HEK293 (cell line): ENCODE measurements at regions not wholly inside any gene's neighbourhood (a gene's known extent, or its start where the extent isn't known, plus 50 kb on each side); places are given as distances from the start of the nearest gene placed in this dataset.

Experiments used
- CTCF ChIA-PET: fragments of 350-600 bp; formaldehyde crosslinking; extraction: SDS; loops from one replicate; lab custom pipeline; 2021; ENCODE audit warnings: antibody characterized with exemption; lab: Yijun Ruan, JAX
- POLR2A ChIA-PET: fragments of 300-600 bp; formaldehyde crosslinking; extraction: SDS; loops from one replicate; lab custom pipeline; 2020; ENCODE audit warnings: antibody characterized with exemption, inconsistent platforms; lab: Yijun Ruan, JAX
- H3K27ac ChIP-seq: fragments of 200-500 bp; sonication (Bioruptor generic); 2 replicates; pipeline ENCODE4 v1.5.1; 2014; ENCODE audit warnings: low read depth, low read length, control low read depth, inconsistent platforms; ENCODE audit errors: extremely low read depth
- H3K36me3 ChIP-seq, 2 experiments: fragments of 200-500 bp in 1 of 2; sonication (Bioruptor generic) in 1 of 2; 1 replicate in 1 of 2; 2 replicates in 1 of 2; pipeline ENCODE4 v1.5.1; 2014 to 2017; ENCODE audit warnings: inconsistent platforms in 2 of 2, low read length in 2 of 2; ENCODE audit not compliant: control insufficient read depth in 2 of 2, insufficient read depth in 1 of 2
- H3K4me1 ChIP-seq: fragments of 200-500 bp; sonication (Bioruptor generic); 2 replicates; pipeline ENCODE4 v1.5.1; 2014; ENCODE audit warnings: mild to moderate bottlenecking, low read length, inconsistent platforms; ENCODE audit not compliant: control insufficient read depth, insufficient read depth
- H3K4me3 ChIP-seq: 2 replicates; pipeline ENCODE4 v1.5.1; 2011; ENCODE audit warnings: low read depth, mild to moderate bottlenecking, control low read depth, low read length, moderate library complexity
- H3K9me3 ChIP-seq: fragments of 200-500 bp; sonication (Bioruptor generic); 2 replicates; pipeline ENCODE4 v1.5.1; 2014; ENCODE audit warnings: low read depth, low read length, inconsistent platforms; ENCODE audit not compliant: control insufficient read depth, insufficient read depth
- CTCF ChIP-seq: fragments of 450-650 bp; formaldehyde crosslinking; IDR thresholded peaks from 2 replicates; pipeline ENCODE4 v1.5.1; 2016; ENCODE audit warnings: missing biosample characterization, missing genetic modification characterization
- SALL2 ChIP-seq: fragments of 450-650 bp; formaldehyde crosslinking; IDR thresholded peaks from 2 replicates; pipeline ENCODE4 v1.5.0; 2017; ENCODE audit warnings: missing biosample characterization, mild to moderate bottlenecking, missing genetic modification characterization, borderline replicate concordance
- SCRT1 ChIP-seq: fragments of 450-650 bp; formaldehyde crosslinking; IDR thresholded peaks from 2 replicates; pipeline ENCODE4 v1.5.1; 2016; ENCODE audit warnings: missing biosample characterization, missing genetic modification characterization, borderline replicate concordance
- YY1 ChIP-seq: fragments of 450-650 bp; formaldehyde crosslinking; IDR thresholded peaks from 2 replicates; pipeline ENCODE4 v1.5.1; 2018; ENCODE audit warnings: missing biosample characterization, missing genetic modification characterization
- ZNF132 ChIP-seq: fragments of 450-650 bp; formaldehyde crosslinking; IDR thresholded peaks from 2 replicates; pipeline ENCODE4 v1.5.1; 2017; ENCODE audit warnings: missing biosample characterization, missing genetic modification characterization, borderline replicate concordance
- ZNF2 ChIP-seq: fragments of 450-650 bp; formaldehyde crosslinking; IDR thresholded peaks from 2 replicates; pipeline ENCODE4 v1.5.1; 2016; ENCODE audit warnings: missing biosample characterization, missing genetic modification characterization
- ZNF335 ChIP-seq: fragments of 450-650 bp; formaldehyde crosslinking; conservative IDR thresholded peaks from 2 replicates; pipeline ENCODE4 v1.5.1; 2016; ENCODE audit warnings: missing biosample characterization, missing genetic modification characterization
- ZNF654 ChIP-seq: fragments of 450-650 bp; formaldehyde crosslinking; IDR thresholded peaks from 2 replicates; pipeline ENCODE4 v1.5.1; 2016; ENCODE audit warnings: low read depth, missing biosample characterization, missing genetic modification characterization
- TF ChIP-seq, protein P1 (sequence below): fragments of 450-650 bp; formaldehyde crosslinking; IDR thresholded peaks from 2 replicates; pipeline ENCODE4 v1.5.0; 2017; ENCODE audit warnings: missing biosample characterization, missing genetic modification characterization, borderline replicate concordance
- TF ChIP-seq, protein P2 (sequence below): fragments of 450-650 bp; formaldehyde crosslinking; IDR thresholded peaks from 2 replicates; pipeline ENCODE4 v1.5.1; 2016; ENCODE audit warnings: missing biosample characterization, missing genetic modification characterization
- TF ChIP-seq, protein P3 (sequence below): fragments of 450-650 bp; formaldehyde crosslinking; optimal IDR thresholded peaks from 2 replicates; pipeline ENCODE3; 2016; ENCODE audit warnings: missing biosample characterization, mild to moderate bottlenecking, missing genetic modification characterization

DNA sequence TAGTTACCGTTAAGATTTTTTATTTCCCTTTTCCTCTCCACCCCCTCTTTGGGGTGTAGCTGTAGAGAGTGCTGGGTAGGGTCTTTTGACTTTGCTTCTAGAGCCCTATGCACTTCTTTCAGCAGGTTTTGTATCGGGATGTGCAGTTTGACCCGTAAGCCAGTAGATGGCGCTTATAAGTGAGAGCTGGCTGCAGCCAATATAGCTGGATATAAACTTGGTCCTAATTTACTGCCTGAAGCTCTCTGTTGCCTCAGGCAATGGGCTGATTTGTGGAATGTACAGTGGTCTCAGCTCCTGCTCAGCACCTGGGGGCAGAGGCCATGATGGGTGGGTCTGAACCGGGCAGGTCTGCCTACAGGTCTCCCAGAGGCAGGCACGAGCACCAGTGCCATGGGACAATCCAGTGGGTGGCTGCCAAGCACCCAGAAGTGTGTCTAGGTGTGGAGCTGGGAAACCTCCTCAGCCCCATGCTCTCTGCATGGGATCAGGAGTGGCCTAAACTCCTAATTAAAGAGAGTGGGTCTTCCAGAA lies 146.5 kb downstream of the SPANXN1 start:
- CTCF ChIA-PET, result interaction anchor here (0.6 to 2.3 kb wide), 13 partner anchors 8 to 1487 kb away, joined by 3 to 10 read pairs (median 4); no protein-coding TSS in a partner anchor
- H3K9me3 ChIP-seq, result no peaks in the 10 kb centered on the region; the same call in 1 of the 2 replicates
- TF ChIP-seq SCRT1, result no peak
- 0 out of 2 replicates have a peak, but pooled peaks have one; percentile 26 for TF ChIP-seq ZNF2 (tag by site-specific recombination)
- peak; percentile 24; the same call in 1 of the 2 replicates for TF ChIP-seq ZNF654 (tag by site-specific recombination)
- TF ChIP-seq, all 188 proteins: peak for 2
- no peaks in the 10 kb centered on the region for H3K4me1 ChIP-seq
- POLR2A ChIA-PET, result no interaction called here
- no peaks in the 10 kb centered on the region for H3K36me3 ChIP-seq
- no peak overlapping the region for H3K27ac ChIP-seq
- H3K4me3 ChIP-seq, result no peak overlapping the region

- POLR2A ChIA-PET, result no interaction called here
- CTCF ChIA-PET, result interaction anchor here (0.6 to 2.3 kb wide), 12 partner anchors 9 to 1487 kb away, joined by 3 to 10 read pairs (median 4); no protein-coding TSS in a partner anchor
- no peaks in the 10 kb centered on the region; the same call in 1 of the 2 replicates for H3K9me3 ChIP-seq
These were observed 147.0 kb downstream of the SPANXN1 start for GRCh38 chrX:145394344-145394743.

DNA sequence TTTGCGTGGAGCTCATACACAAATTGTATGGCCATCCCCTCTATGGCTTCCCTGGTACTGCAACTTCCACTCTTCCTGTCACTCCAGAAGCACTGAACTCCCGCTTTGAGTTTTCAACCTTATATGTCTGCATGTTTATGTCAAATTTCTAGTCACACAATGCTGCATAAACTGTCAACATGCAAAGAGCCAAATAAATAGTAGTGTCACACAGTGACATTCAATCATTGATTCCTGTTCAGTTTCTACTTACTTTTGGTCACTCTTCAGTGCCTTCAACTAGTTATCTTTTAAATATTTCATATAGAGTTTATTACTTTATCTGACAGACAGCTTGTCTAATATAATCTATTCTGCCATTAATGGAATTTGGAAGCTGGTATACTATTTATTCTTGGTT lies 149.3 kb downstream of the SPANXN1 start:
- ChIA-PET POLR2A (no interaction called here), CTCF (interaction anchor here (0.7 kb wide), 1 partner anchor 68 kb away, joined by 3 read pairs; no protein-coding TSS in a partner anchor)

More at GRCh38 chrX:145394344-145394743, 147.0 kb downstream of the SPANXN1 start:
- Histone ChIP-seq H3K36me3 (no peaks in the 10 kb centered on the region), H3K4me3 (no peak overlapping the region), H3K4me1 (no peaks in the 10 kb centered on the region), H3K27ac (no peak overlapping the region)
- TF ChIP-seq, protein P1, sequence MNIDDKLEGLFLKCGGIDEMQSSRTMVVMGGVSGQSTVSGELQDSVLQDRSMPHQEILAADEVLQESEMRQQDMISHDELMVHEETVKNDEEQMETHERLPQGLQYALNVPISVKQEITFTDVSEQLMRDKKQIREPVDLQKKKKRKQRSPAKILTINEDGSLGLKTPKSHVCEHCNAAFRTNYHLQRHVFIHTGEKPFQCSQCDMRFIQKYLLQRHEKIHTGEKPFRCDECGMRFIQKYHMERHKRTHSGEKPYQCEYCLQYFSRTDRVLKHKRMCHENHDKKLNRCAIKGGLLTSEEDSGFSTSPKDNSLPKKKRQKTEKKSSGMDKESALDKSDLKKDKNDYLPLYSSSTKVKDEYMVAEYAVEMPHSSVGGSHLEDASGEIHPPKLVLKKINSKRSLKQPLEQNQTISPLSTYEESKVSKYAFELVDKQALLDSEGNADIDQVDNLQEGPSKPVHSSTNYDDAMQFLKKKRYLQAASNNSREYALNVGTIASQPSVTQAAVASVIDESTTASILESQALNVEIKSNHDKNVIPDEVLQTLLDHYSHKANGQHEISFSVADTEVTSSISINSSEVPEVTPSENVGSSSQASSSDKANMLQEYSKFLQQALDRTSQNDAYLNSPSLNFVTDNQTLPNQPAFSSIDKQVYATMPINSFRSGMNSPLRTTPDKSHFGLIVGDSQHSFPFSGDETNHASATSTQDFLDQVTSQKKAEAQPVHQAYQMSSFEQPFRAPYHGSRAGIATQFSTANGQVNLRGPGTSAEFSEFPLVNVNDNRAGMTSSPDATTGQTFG (tag by site-specific recombination), result no peak

DNA sequence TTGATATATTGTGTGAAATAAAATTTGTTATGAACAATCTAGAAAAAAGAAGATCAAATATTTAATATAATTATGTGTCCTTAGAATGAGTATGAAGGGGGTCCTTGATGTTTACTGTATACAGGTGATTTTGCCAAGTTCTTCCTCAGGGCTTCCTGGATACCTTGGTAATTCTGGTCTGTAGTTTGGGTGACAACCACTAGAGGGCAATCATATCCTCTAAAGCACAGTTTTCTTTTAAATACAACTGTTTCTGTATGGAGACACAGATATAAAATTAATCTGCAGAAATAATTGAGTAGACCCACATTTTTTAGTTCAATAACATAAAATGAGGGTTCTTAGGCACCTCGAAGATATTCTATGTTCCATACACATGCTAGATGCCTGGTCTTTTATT lies 157.7 kb downstream of the SPANXN1 start:
- POLR2A ChIA-PET, result no interaction called here
- Histone ChIP-seq H3K4me3 (no peak overlapping the region), H3K27ac (no peak overlapping the region), H3K4me1 (no peaks in the 10 kb centered on the region), H3K36me3 (no peaks in the 10 kb centered on the region), H3K9me3 (no peaks in the 10 kb centered on the region)
- CTCF ChIA-PET, result interaction anchor here (0.7 to 2.0 kb wide), 3 partner anchors 10 to 135 kb away, joined by 3 to 10 read pairs (median 4); no protein-coding TSS in a partner anchor
- TF ChIP-seq ZNF132 (tag by site-specific recombination) (no peak), CTCF (tag by site-specific recombination) (peak; percentile 26; the same call in 1 of the 2 replicates), ZNF335 (tag by site-specific recombination) (no peak), SALL2 (tag by site-specific recombination) (no peak)
- TF ChIP-seq, protein P2, sequence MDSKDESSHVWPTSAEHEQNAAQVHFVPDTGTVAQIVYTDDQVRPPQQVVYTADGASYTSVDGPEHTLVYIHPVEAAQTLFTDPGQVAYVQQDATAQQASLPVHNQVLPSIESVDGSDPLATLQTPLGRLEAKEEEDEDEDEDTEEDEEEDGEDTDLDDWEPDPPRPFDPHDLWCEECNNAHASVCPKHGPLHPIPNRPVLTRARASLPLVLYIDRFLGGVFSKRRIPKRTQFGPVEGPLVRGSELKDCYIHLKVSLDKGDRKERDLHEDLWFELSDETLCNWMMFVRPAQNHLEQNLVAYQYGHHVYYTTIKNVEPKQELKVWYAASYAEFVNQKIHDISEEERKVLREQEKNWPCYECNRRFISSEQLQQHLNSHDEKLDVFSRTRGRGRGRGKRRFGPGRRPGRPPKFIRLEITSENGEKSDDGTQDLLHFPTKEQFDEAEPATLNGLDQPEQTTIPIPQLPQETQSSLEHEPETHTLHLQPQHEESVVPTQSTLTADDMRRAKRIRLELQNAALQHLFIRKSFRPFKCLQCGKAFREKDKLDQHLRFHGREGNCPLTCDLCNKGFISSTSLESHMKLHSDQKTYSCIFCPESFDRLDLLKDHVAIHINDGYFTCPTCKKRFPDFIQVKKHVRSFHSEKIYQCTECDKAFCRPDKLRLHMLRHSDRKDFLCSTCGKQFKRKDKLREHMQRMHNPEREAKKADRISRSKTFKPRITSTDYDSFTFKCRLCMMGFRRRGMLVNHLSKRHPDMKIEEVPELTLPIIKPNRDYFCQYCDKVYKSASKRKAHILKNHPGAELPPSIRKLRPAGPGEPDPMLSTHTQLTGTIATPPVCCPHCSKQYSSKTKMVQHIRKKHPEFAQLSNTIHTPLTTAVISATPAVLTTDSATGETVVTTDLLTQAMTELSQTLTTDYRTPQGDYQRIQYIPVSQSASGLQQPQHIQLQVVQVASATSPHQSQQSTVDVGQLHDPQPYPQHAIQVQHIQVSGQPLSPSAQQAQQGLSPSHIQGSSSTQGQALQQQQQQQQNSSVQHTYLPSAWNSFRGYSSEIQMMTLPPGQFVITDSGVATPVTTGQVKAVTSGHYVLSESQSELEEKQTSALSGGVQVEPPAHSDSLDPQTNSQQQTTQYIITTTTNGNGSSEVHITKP (tag by site-specific recombination), result no peak
- TF ChIP-seq, protein P3, sequence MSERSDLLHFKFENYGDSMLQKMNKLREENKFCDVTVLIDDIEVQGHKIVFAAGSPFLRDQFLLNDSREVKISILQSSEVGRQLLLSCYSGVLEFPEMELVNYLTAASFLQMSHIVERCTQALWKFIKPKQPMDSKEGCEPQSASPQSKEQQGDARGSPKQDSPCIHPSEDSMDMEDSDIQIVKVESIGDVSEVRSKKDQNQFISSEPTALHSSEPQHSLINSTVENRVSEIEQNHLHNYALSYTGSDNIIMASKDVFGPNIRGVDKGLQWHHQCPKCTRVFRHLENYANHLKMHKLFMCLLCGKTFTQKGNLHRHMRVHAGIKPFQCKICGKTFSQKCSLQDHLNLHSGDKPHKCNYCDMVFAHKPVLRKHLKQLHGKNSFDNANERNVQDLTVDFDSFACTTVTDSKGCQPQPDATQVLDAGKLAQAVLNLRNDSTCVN (tag by site-specific recombination), result no peak

More for the DNA sequence above, 149.3 kb downstream of the SPANXN1 start:
- H3K27ac ChIP-seq, result no peak overlapping the region
- H3K9me3 ChIP-seq, result no peaks in the 10 kb centered on the region; the same call in 1 of the 2 replicates
- no peak overlapping the region for H3K4me3 ChIP-seq
- H3K4me1 ChIP-seq, result no peaks in the 10 kb centered on the region
- TF ChIP-seq YY1 (tag by site-specific recombination), result no peak
- TF ChIP-seq, all 188 proteins: peak for 0
- no peaks in the 10 kb centered on the region for H3K36me3 ChIP-seq
